Motor neuron (in vitro differentiated cells): ENCODE measurements at regions not wholly inside any gene's neighbourhood (a gene's known extent, or its start where the extent isn't known, plus 50 kb on each side); places are given as distances from the start of the nearest gene placed in this dataset.

Source experiments
- ATAC-seq, 8 experiments: fragments of 200-7000 bp; cut with Tn5 transposase; replicated peaks in 6 of 8; 2 replicates each; pipeline ENCODE4 v1.8.0; 2021; ENCODE audit warnings: mild to moderate bottlenecking in 8 of 8, moderate library complexity in 8 of 8
- H3K27ac ChIP-seq, 2 donors: fragments of 250-450 bp; sonication (Bioruptor Pico); 2 replicates each; pipeline ENCODE4 v1.9.0; 2021; ENCODE audit warnings: antibody characterized with exemption in 2 of 2, mild to moderate bottlenecking in 2 of 2, moderate library complexity in 1 of 2
- H3K4me1 ChIP-seq, 2 donors: fragments of 250-450 bp; sonication (Bioruptor Pico); replicated peaks in 1 of 2; 2 replicates each; pipeline ENCODE4 v1.6.1; 2021; ENCODE audit warnings: antibody characterized with exemption in 2 of 2, mild to moderate bottlenecking in 2 of 2, moderate library complexity in 1 of 2
- H3K4me3 ChIP-seq, 5 donors: fragments of 250-450 bp; sonication (Bioruptor Pico); 2 replicates each; pipeline ENCODE4 v1.9.0; 2021; ENCODE audit warnings: antibody characterized with exemption in 5 of 5, mild to moderate bottlenecking in 5 of 5, moderate library complexity in 4 of 5
- WGBS, 10 experiments: fragments of 450-650 bp; shearing (Covaris generic); methylation state at CpG; one replicate each; pipeline ENCODE4 v1.0.0; 2022; 5-methylcytosine and 5-hydroxymethylcytosine counted together
- in situ Hi-C, 9 experiments: fragments of 400-800 bp; cut with MboI; loops; one replicate each; pipeline ENCODE4 v1.15.0; 2021; ENCODE audit warnings: low sequenced_read_pairs in 9 of 9, low pct_unique_long_range_greater_than_20kb in 2 of 9; ENCODE audit not compliant: unreplicated experiment in 9 of 9

- ATAC-seq: no peak
- WGBS, 10 experiments: 20 to 100% (median 80%) methylated on average over 1 of the region's 1 CpG; no CpG with 5 or more reads in 2 of the 10 experiments
- H3K4me1 ChIP-seq: no peaks in the 10 kb centered on the region
- H3K27ac ChIP-seq: no peak overlapping the region
- no peak overlapping the region for H3K4me3 ChIP-seq
- in situ Hi-C loops: no loop called here
Measured at GRCh38 chr2:145584353-145584752, 1064.4 kb upstream of the ZEB2 start.

- in situ Hi-C loops: no loop called here
- peak in 2 of 8 experiments; percentile 30 to 37 for ATAC-seq
- Histone ChIP-seq H3K4me3 (no peak overlapping the region), H3K4me1 (peaks cover 0 to 3% of the 10 kb centered on the region in 2 donors), H3K27ac (no peak overlapping the region)
- 56 to 93% (median 73%) methylated on average over 1 to 5 of the region's 5 CpGs for WGBS, 10 experiments
Measured at GRCh38 chr2:145573608-145574007, 1053.7 kb upstream of the ZEB2 start.

- Histone ChIP-seq H3K4me1 (peaks cover 0 to 3% of the 10 kb centered on the region in 2 donors), H3K27ac (no peak overlapping the region), H3K4me3 (no peak overlapping the region)
- ATAC-seq: no peak
- in situ Hi-C loops: no loop called here
Measured at GRCh38 chr2:145572238-145572637, 1052.3 kb upstream of the ZEB2 start.

- no peak for ATAC-seq
- in situ Hi-C loops: no loop called here
- WGBS, 10 experiments: 0 to 94% (median 40%) methylated on average over 1 to 2 of the region's 2 CpGs; no CpG with 5 or more reads in 7 of the 10 experiments
- H3K27ac ChIP-seq: no peak overlapping the region
- H3K4me1 ChIP-seq: peaks cover 0 to 3% of the 10 kb centered on the region in 2 donors
- no peak overlapping the region for H3K4me3 ChIP-seq
Measured at GRCh38 chr2:145569108-145569507, 1049.2 kb upstream of the ZEB2 start.

- Histone ChIP-seq H3K4me1 (no peaks in the 10 kb centered on the region), H3K27ac (no peak overlapping the region), H3K4me3 (no peak overlapping the region)
- peak in 1 of 8 experiments; percentile 9 for ATAC-seq
- in situ Hi-C loops: no loop called here
- 59 to 100% (median 74%) methylated on average over 2 to 7 of the region's 7 CpGs; no CpG with 5 or more reads in 1 of the 10 experiments for WGBS, 10 experiments
Measured at GRCh38 chr2:145563741-145564615, 1044.1 kb upstream of the ZEB2 start.

GRCh38 chr2:145561152-145561551 is 1041.2 kb upstream of the ZEB2 start:
- peak in 1 of 8 experiments; percentile 33 for ATAC-seq
- Histone ChIP-seq H3K27ac (no peak overlapping the region), H3K4me1 (no peaks in the 10 kb centered on the region), H3K4me3 (no peak overlapping the region)
- in situ Hi-C loops: no loop called here
- 88 to 100% (median 96%) methylated on average over 3 of the region's 3 CpGs; no CpG with 5 or more reads in 2 of the 10 experiments for WGBS, 10 experiments

- no peaks in the 10 kb centered on the region for H3K4me1 ChIP-seq
- no peak overlapping the region for H3K27ac ChIP-seq
- 80 to 100% (median 100%) methylated on average over 1 of the region's 1 CpG; no CpG with 5 or more reads in 4 of the 10 experiments for WGBS, 10 experiments
- no peak for ATAC-seq
- H3K4me3 ChIP-seq: no peak overlapping the region
- in situ Hi-C loops: no loop called here
Measured at GRCh38 chr2:145558617-145559350, 1038.9 kb upstream of the ZEB2 start.

GRCh38 chr2:145555360-145555759 is 1035.4 kb upstream of the ZEB2 start:
- in situ Hi-C loops: no loop called here
- Histone ChIP-seq H3K4me3 (no peak overlapping the region), H3K4me1 (no peaks in the 10 kb centered on the region), H3K27ac (no peak overlapping the region)
- WGBS, 10 experiments: 14 to 100% (median 85%) methylated on average over 1 of the region's 1 CpG; no CpG with 5 or more reads in 2 of the 10 experiments
- ATAC-seq: no peak

- WGBS, 10 experiments: 7 to 100% (median 21%) methylated on average over 1 to 2 of the region's 2 CpGs; no CpG with 5 or more reads in 5 of the 10 experiments
- H3K4me1 ChIP-seq: no peaks in the 10 kb centered on the region
- H3K27ac ChIP-seq: no peak overlapping the region
- no peak overlapping the region for H3K4me3 ChIP-seq
- peak in 4 of 8 experiments; percentile 24 to 91 (median 57) for ATAC-seq
- in situ Hi-C loops: no loop called here
Measured at GRCh38 chr2:145551686-145552085, 1031.8 kb upstream of the ZEB2 start.

GRCh38 chr2:145548479-145548878 is 1028.6 kb upstream of the ZEB2 start:
- ATAC-seq: no peak

GRCh38 chr2:145547620-145548019 is 1027.7 kb upstream of the ZEB2 start:
- no peak overlapping the region for H3K4me3 ChIP-seq
- no peaks in the 10 kb centered on the region for H3K4me1 ChIP-seq
- in situ Hi-C loops: no loop called here
- ATAC-seq: no peak
- 63 to 92% (median 84%) methylated on average over 1 to 4 of the region's 4 CpGs; no CpG with 5 or more reads in 2 of the 10 experiments for WGBS, 10 experiments
- no peak overlapping the region for H3K27ac ChIP-seq

More at GRCh38 chr2:145548479-145548878, 1028.6 kb upstream of the ZEB2 start:
- 67 to 100% (median 87%) methylated on average over 1 to 8 of the region's 8 CpGs for WGBS, 10 experiments
- no peak overlapping the region for H3K27ac ChIP-seq
- no peaks in the 10 kb centered on the region for H3K4me1 ChIP-seq
- H3K4me3 ChIP-seq: no peak overlapping the region
- in situ Hi-C loops: no loop called here

GRCh38 chr2:145546091-145546490 is 1026.2 kb upstream of the ZEB2 start:
- ATAC-seq: no peak
- Histone ChIP-seq H3K27ac (no peak overlapping the region), H3K4me1 (no peaks in the 10 kb centered on the region), H3K4me3 (no peak overlapping the region)
- 70 to 100% (median 80%) methylated on average over 1 to 2 of the region's 2 CpGs; no CpG with 5 or more reads in 5 of the 10 experiments for WGBS, 10 experiments
- in situ Hi-C loops: no loop called here

GRCh38 chr2:145543856-145544255 is 1023.9 kb upstream of the ZEB2 start:
- Histone ChIP-seq H3K27ac (no peak overlapping the region), H3K4me3 (no peak overlapping the region), H3K4me1 (no peaks in the 10 kb centered on the region)
- 50 to 100% (median 83%) methylated on average over 1 to 5 of the region's 5 CpGs; no CpG with 5 or more reads in 1 of the 10 experiments for WGBS, 10 experiments
- ATAC-seq: no peak
- in situ Hi-C loops: no loop called here
